H9 (cell line): ENCODE measurements at regions not wholly inside any gene's neighbourhood (a gene's known extent, or its start where the extent isn't known, plus 50 kb on each side); places are given as distances from the start of the nearest gene placed in this dataset.

Experiments
- DNase-seq: peaks from one replicate; pipeline ENCODE4 v3.0.0-alpha.2; 2017
- H2AFZ ChIP-seq: one replicate; pipeline ENCODE4 v1.6.1; 2013; ENCODE audit warnings: mild to moderate bottlenecking, low read length, control low read depth, moderate library complexity
- H2AK5ac ChIP-seq: 2 replicates; pipeline ENCODE4 v1.6.1; 2013; ENCODE audit warnings: low read length, control low read depth, mixed read lengths; ENCODE audit not compliant: insufficient read length
- H2BK120ac ChIP-seq: one replicate; pipeline ENCODE4 v1.6.1; 2013; ENCODE audit warnings: low read depth, mild to moderate bottlenecking, low read length, control low read depth, inconsistent platforms; ENCODE audit not compliant: poor library complexity, severe bottlenecking
- H2BK12ac ChIP-seq: 2 replicates; pipeline ENCODE4 v1.6.1; 2013; ENCODE audit warnings: low read length, control low read depth, mixed read lengths, low read depth; ENCODE audit not compliant: insufficient read length
- H2BK15ac ChIP-seq: 2 replicates; pipeline ENCODE4 v1.6.1; 2013; ENCODE audit warnings: low read depth, low read length, control low read depth
- H2BK20ac ChIP-seq: one replicate; pipeline ENCODE4 v1.6.1; 2013; ENCODE audit warnings: low read depth, mild to moderate bottlenecking, low read length, control low read depth, inconsistent platforms; ENCODE audit not compliant: poor library complexity, severe bottlenecking
- H2BK5ac ChIP-seq: 2 replicates; pipeline ENCODE4 v1.6.1; 2013; ENCODE audit warnings: low read length, control low read depth, mixed read lengths; ENCODE audit not compliant: insufficient read length
- H3K14ac ChIP-seq: 2 replicates; pipeline ENCODE4 v1.6.1; 2013; ENCODE audit warnings: low read length, control low read depth; ENCODE audit not compliant: insufficient read depth
- H3K18ac ChIP-seq: 2 replicates; pipeline ENCODE4 v1.6.1; 2013; ENCODE audit warnings: low read depth, mild to moderate bottlenecking, mixed read lengths, low read length, control low read depth; ENCODE audit not compliant: insufficient read length
- H3K23ac ChIP-seq: 2 replicates; pipeline ENCODE4 v1.6.1; 2013; ENCODE audit warnings: low read length, control low read depth, mixed read lengths, low read depth; ENCODE audit not compliant: insufficient read length
- H3K23me2 ChIP-seq: 2 replicates; pipeline ENCODE4 v1.6.1; 2013; ENCODE audit warnings: low read depth, mild to moderate bottlenecking, mixed read lengths, low read length, control low read depth; ENCODE audit not compliant: insufficient read length, poor library complexity, severe bottlenecking
- H3K27ac ChIP-seq: 2 replicates; pipeline ENCODE4 v1.5.1; 2013; ENCODE audit warnings: low read length, control low read depth, mixed read lengths, low read depth; ENCODE audit not compliant: insufficient read length
- H3K27me3 ChIP-seq: 2 replicates; pipeline ENCODE4 v1.6.1; 2013; ENCODE audit warnings: low read length, control low read depth, inconsistent platforms; ENCODE audit not compliant: insufficient read depth
- H3K4ac ChIP-seq: 2 replicates; pipeline ENCODE4 v1.6.1; 2013; ENCODE audit warnings: low read depth, mild to moderate bottlenecking, control low read depth, inconsistent platforms, low read length, moderate library complexity
- H3K4me1 ChIP-seq: 2 replicates; pipeline ENCODE4 v1.6.1; 2013; ENCODE audit warnings: low read length, control low read depth, inconsistent platforms; ENCODE audit not compliant: insufficient read depth
- H3K4me2 ChIP-seq: 2 replicates; pipeline ENCODE4 v1.6.1; 2013; ENCODE audit warnings: low read length, control low read depth, mixed read lengths; ENCODE audit not compliant: insufficient read length, insufficient read depth
- H3K56ac ChIP-seq: 2 replicates; pipeline ENCODE4 v1.6.1; 2013; ENCODE audit warnings: low read depth, mild to moderate bottlenecking, mixed read lengths, low read length, control low read depth; ENCODE audit not compliant: insufficient read length
- H3K79me1 ChIP-seq: 2 replicates; pipeline ENCODE4 v1.6.1; 2013; ENCODE audit warnings: low read depth, mild to moderate bottlenecking, moderate library complexity, low read length, control low read depth, inconsistent platforms; ENCODE audit not compliant: insufficient read depth, poor library complexity, severe bottlenecking
- H3K79me2 ChIP-seq: 2 replicates; pipeline ENCODE4 v1.6.1; 2013; ENCODE audit warnings: low read length, control low read depth, inconsistent platforms; ENCODE audit not compliant: insufficient read depth
- H3K9ac ChIP-seq: 2 replicates; pipeline ENCODE4 v1.6.1; 2013; ENCODE audit warnings: low read length, control low read depth, mixed read lengths; ENCODE audit not compliant: insufficient read length; ENCODE audit errors: extremely low read depth
- H3K9me3 ChIP-seq: one replicate; pipeline ENCODE4 v1.6.1; 2013; ENCODE audit warnings: low read depth, low read length, inconsistent platforms; ENCODE audit not compliant: control insufficient read depth
- H3T11ph ChIP-seq: one replicate; pipeline ENCODE4 v1.6.1; 2013; ENCODE audit warnings: mild to moderate bottlenecking, low read length, control low read depth, inconsistent platforms
- H4K20me1 ChIP-seq: one replicate; pipeline ENCODE4 v1.6.1; 2013; ENCODE audit not compliant: control insufficient read depth, insufficient read length, insufficient read depth
- H4K5ac ChIP-seq: 2 replicates; pipeline ENCODE4 v1.6.1; 2013; ENCODE audit warnings: low read depth, mild to moderate bottlenecking, mixed read lengths, low read length, control low read depth; ENCODE audit not compliant: insufficient read length
- H4K8ac ChIP-seq: replicated peaks from 2 replicates; pipeline ENCODE4 v1.6.1; 2013; ENCODE audit warnings: low read length, control low read depth, mixed read lengths, low read depth; ENCODE audit not compliant: insufficient read length
- H4K91ac ChIP-seq: 2 replicates; pipeline ENCODE4 v1.6.1; 2013; ENCODE audit warnings: low read depth, mild to moderate bottlenecking, moderate library complexity, mixed read lengths, low read length, control low read depth; ENCODE audit not compliant: insufficient read length
- H3K27ac Mint-ChIP-seq, 3 experiments: 2 replicates in 2 of 3; 3 replicates in 1 of 3; pipeline ENCODE4 v1.8.0; 2020 to 2021; ENCODE audit warnings: mixed read lengths in 3 of 3, mild to moderate bottlenecking in 1 of 3, moderate library complexity in 1 of 3
- H3K27me3 Mint-ChIP-seq: 2 replicates; pipeline ENCODE4 v1.8.0; 2021; ENCODE audit warnings: low read depth, mild to moderate bottlenecking, moderate library complexity, mixed read lengths
- H3K36me3 Mint-ChIP-seq, 3 experiments: 2 replicates in 2 of 3; 3 replicates in 1 of 3; pipeline ENCODE4 v1.8.0; 2020 to 2021; ENCODE audit warnings: low read depth in 3 of 3, mixed read lengths in 3 of 3; ENCODE audit not compliant: insufficient read depth in 1 of 3
- H3K4me1 Mint-ChIP-seq, 2 experiments: 2 replicates each; pipeline ENCODE4 v1.8.0; 2020; ENCODE audit warnings: mixed read lengths in 2 of 2
- H3K4me3 Mint-ChIP-seq, 2 experiments: 2 replicates in 1 of 2; 3 replicates in 1 of 2; pipeline ENCODE4 v1.8.0; 2020 to 2021; ENCODE audit warnings: mild to moderate bottlenecking in 2 of 2, mixed read lengths in 2 of 2, moderate library complexity in 1 of 2
- H3K9me3 Mint-ChIP-seq, 2 experiments: 2 replicates in 1 of 2; 3 replicates in 1 of 2; pipeline ENCODE4 v1.8.0; 2020; ENCODE audit warnings: mild to moderate bottlenecking in 2 of 2, mixed read lengths in 2 of 2, moderate library complexity in 1 of 2
- CTCF ChIP-seq: fragments of 200-600 bp; sonication (generic); conservative IDR thresholded peaks from 3 replicates; pipeline ENCODE4 v1.8.0; 2021; ENCODE audit warnings: antibody characterized with exemption, mild to moderate bottlenecking
- WGBS: extraction: QIAGEN DNeasy Blood & Tissue Kit; methylation state at CpG from one replicate; pipeline ENCODE4 v1.1.7; 2013; ENCODE audit warnings: missing lambda C conversion rate, low lambda C conversion rate, mixed read lengths; ENCODE audit not compliant: insufficient read length; ENCODE audit errors: extremely low coverage; 5-methylcytosine and 5-hydroxymethylcytosine counted together

- Histone ChIP-seq H2AFZ (no peak overlapping the region), H3K23ac (no peak overlapping the region), H3K18ac (no peak overlapping the region), H3T11ph (no peak overlapping the region), H4K20me1 (no peaks in the 10 kb centered on the region), H3K9ac (no peak overlapping the region), H2BK12ac (no peak overlapping the region), H3K23me2 (no peaks in the 10 kb centered on the region), H2BK5ac (no peak overlapping the region), H3K4me2 (no peak overlapping the region), H3K27me3 (no peaks in the 10 kb centered on the region), H4K5ac (no peak overlapping the region), H3K4me1 (no peaks in the 10 kb centered on the region), H4K8ac (no peak overlapping the region), H3K56ac (no peak overlapping the region), H4K91ac (no peak overlapping the region), H2AK5ac (no peak overlapping the region), H2BK120ac (no peak overlapping the region), H2BK15ac (no peak overlapping the region), H3K14ac (no peak overlapping the region), H2BK20ac (no peak overlapping the region), H3K9me3 (no peaks in the 10 kb centered on the region), H3K4ac (no peak overlapping the region), H3K79me1 (no peaks in the 10 kb centered on the region), H3K79me2 (no peaks in the 10 kb centered on the region), H3K27ac (no peak overlapping the region)
- TF ChIP-seq CTCF, result no peak
- Mint-ChIP-seq H3K27ac (no peak overlapping the region), H3K4me3 (no peak overlapping the region), H3K36me3 (peaks cover 10 to 33% (median 18%) of the 10 kb centered on the region in 3 experiments), H3K4me1 (no peaks in the 10 kb centered on the region), H3K9me3 (peaks cover 34 to 40% of the 10 kb centered on the region in 2 experiments), H3K27me3 (no peaks in the 10 kb centered on the region; the same call in 1 of the 2 replicates)
- no peak for DNase-seq
- WGBS, result no CpG with 5 or more reads among the region's 3 CpGs
Measured at GRCh38 chr18:75592527-75592926, 165.0 kb upstream of the SMIM21 start.
